ENCODE measurements at regions not wholly inside any gene's neighbourhood (a gene's known extent, or its start where the extent isn't known, plus 50 kb on each side); places are given as distances from the start of the nearest gene placed in this dataset.

DNA sequence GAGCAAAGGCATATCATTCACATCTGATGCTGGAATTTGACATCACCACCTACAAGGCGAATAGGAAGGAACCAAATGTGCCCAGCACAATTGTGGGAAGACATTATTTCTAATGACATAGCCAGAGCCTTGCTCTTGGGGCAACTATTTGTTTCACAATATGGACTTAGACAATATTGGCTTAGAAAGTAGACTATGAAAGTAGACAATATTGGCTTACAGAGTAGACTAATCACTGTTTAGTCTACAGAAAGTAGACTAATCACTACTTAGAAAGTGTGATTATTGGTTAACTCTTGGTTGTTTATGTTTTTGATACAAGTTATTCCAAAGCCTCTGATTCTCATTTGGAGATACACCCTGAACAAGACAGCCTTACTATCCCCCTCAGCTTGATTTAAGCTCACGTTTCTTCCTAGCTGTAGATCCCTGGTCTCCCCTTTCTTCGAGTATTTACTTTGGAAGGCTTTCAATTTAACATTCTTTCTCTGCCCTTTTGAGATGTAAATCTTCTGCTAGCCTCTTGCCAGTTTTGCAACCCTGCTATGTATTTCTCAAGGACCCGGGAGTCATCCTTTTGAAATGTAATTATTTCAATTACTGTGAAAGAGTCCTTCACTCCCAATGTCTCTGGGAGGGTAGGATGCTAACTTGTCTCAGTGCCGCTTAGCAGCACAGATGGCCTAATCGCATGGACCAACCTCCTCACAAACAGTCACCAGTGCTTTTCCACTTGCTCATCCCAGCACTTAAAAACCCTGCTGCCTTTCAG lies 843.2 kb downstream of the GALC start:
- Histone ChIP-seq H3K27me3 (ENCODE audit: control insufficient read depth, insufficient read depth, low read length) (no peaks in the 10 kb centered on the region), H3K4me3 (ENCODE audit: insufficient read depth, low read depth, low read length) (no peak overlapping the region), H3K4ac (ENCODE audit: low read depth, low read length) (peak overlapping the region; percentile 30; the same call in 1 of the 2 replicates), H3K79me1 (ENCODE audit: low read depth in 1 of 2, low read length in 2 of 2) (no peaks in the 10 kb centered on the region), H2AK9ac (replicated peaks; ENCODE audit: low read depth, low read length, poor library complexity) (no peak overlapping the region), H3K4me2 (ENCODE audit: low read depth, low read length) (peak overlapping the region; percentile 50; the same call in 1 of the 2 replicates), H3K18ac (ENCODE audit: low read depth, low read length) (peak overlapping the region; percentile 45; the same call in 1 of the 2 replicates), H3K23ac (ENCODE audit: low read depth, low read length) (no peak overlapping the region), H3K9me3 (ENCODE audit: control insufficient read depth, insufficient read depth, low read length) (no peaks in the 10 kb centered on the region), H4K91ac (ENCODE audit: insufficient read depth, low read depth, low read length) (peak overlapping the region; percentile 2; the same call in 1 of the 2 replicates), H3K9me1 (ENCODE audit: insufficient read depth, low read length) (no peaks in the 10 kb centered on the region), H4K20me1 (ENCODE audit: insufficient read depth, low read length) (no peaks in the 10 kb centered on the region), H4K5ac (ENCODE audit: low read depth, low read length) (peak overlapping the region; percentile 13; the same call in 1 of the 2 replicates), H4K8ac (ENCODE audit: low read depth in 2 of 2, low read length in 2 of 2) (no peak overlapping the region), H2BK5ac (ENCODE audit: low read depth, low read length, poor library complexity, severe bottlenecking) (peak overlapping the region; percentile 74), H3K56ac (ENCODE audit: extremely low read depth, insufficient read depth, low read length) (no peak overlapping the region), H3K9ac (ENCODE audit: low read depth, low read length) (no peak overlapping the region), H2AFZ (replicated peaks; ENCODE audit: low read length, poor library complexity) (peak overlapping the region; percentile 2), H3K14ac (replicated peaks; ENCODE audit: low read depth, low read length) (no peak overlapping the region), H2AK5ac (ENCODE audit: low read depth, low read length) (no peak overlapping the region), H2BK15ac (ENCODE audit: low read depth, low read length) (0 out of 3 replicates have a peak overlapping the region, but pooled peaks have one; percentile 13), H3K36me3 (ENCODE audit: control insufficient read depth, insufficient read depth, low read length) (no peaks in the 10 kb centered on the region), H2BK120ac (ENCODE audit: low read depth, low read length) (peak overlapping the region; percentile 28), H3K4me1 (ENCODE audit: control insufficient read depth, insufficient read depth, low read length) (peaks cover 2% of the 10 kb centered on the region; the same call in 1 of the 2 replicates), H3K27ac (ENCODE audit: insufficient read depth, low read length) (0 out of 2 replicates have a peak overlapping the region, but pooled peaks have one; percentile 2), H2BK20ac (ENCODE audit: low read depth, low read length) (0 out of 2 replicates have a peak overlapping the region, but pooled peaks have one; percentile 50)
- ATAC-seq (ENCODE audit: low read depth) (peak; percentile 94), DNase-seq (peak; percentile 77)
- in situ Hi-C loops (cut with MboI; ENCODE audit: low sequenced_read_pairs) (no loop called here), dilution Hi-C loops (cut with HindIII; ENCODE audit: low sequenced_read_pairs, unreplicated experiment) (no loop called here), intact Hi-C loops (cut with micrococcal nuclease) (no loop called here)
- POLR2A ChIA-PET (ENCODE audit: unreplicated experiment): interaction anchor here (0.8 kb wide), 1 partner anchor 18 kb away, joined by 3 read pairs; no protein-coding TSS in a partner anchor
- TF ChIP-seq RCOR1 (IDR thresholded peaks at IDR 0.05; ENCODE audit: insufficient replicate concordance, low read length) (no peak), FOS (IDR thresholded peaks at IDR 0.05; ENCODE audit: low read depth, low read length) (peak; percentile 27; the same call in 1 of the 2 replicates), CEBPB (IDR thresholded peaks at IDR 0.05; ENCODE audit: low read depth, low read length) (peak; percentile 87), BHLHE40 (IDR thresholded peaks at IDR 0.05; ENCODE audit: low read depth, low read length) (peak; percentile 48; the same call in 1 of the 2 replicates), MAZ (IDR thresholded peaks at IDR 0.05; ENCODE audit: borderline replicate concordance, low read depth, low read length) (no peak)
- CTCF ChIA-PET: interaction anchor here (0.6 kb wide), 1 partner anchor 1538 kb away, joined by 3 read pairs; no protein-coding TSS in a partner anchor
- no CpG with 5 or more reads among the region's 6 CpGs for WGBS, 2 experiments (ENCODE audit: extremely low coverage in 2 of 2, insufficient read length in 1 of 2)
- no TSS peak for BruUV-seq (replicated peaks)

Measured in IMR-90 (cell line).